ENCODE measurements at regions not wholly inside any gene's neighbourhood (a gene's known extent, or its start where the extent isn't known, plus 50 kb on each side); places are given as distances from the start of the nearest gene placed in this dataset.

DNA sequence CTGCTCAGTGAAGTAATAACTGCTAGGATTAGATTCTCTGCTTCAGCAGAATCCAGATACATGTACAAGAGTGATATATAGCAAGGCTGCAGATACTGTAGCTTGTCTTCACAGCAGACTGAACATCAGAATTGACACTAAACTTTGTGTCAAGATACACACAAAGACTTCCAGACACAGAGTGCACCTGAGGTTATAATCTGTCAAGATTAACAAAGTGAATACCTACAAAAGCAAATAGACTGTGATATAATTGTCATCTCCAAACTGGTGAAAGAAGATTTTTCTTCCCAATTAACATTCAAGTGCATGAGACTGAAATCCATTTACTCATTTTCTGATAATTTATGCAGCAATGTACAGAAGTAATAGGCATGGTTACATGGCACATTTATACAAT lies 2266.5 kb upstream of the WWC1 start:
- Histone ChIP-seq H3K4me1 (ENCODE audit: control insufficient read depth, extremely low read depth, insufficient read depth, low read length) (no peaks in the 10 kb centered on the region), H3K27me3 (ENCODE audit: control insufficient read depth in 2 of 2, insufficient read depth in 2 of 2, low read length in 2 of 2) (no peaks in the 10 kb centered on the region), H2AFZ (ENCODE audit: low read depth, low read length) (no peak overlapping the region), H3K9me1 (replicated peaks; ENCODE audit: control insufficient read depth, extremely low read depth, insufficient read depth, low read length) (no peaks in the 10 kb centered on the region), H3K27ac (ENCODE audit: insufficient read depth, low read depth, low read length) (no peak overlapping the region), H3K4me3 (replicated peaks in 1 of 3; ENCODE audit: insufficient read depth in 1 of 3, low read depth in 1 of 3, low read length in 3 of 3) (no peak overlapping the region), H3K36me3 (ENCODE audit: control insufficient read depth in 2 of 2, extremely low read depth in 1 of 2, insufficient read depth in 2 of 2, low read length in 2 of 2) (no peaks in the 10 kb centered on the region), H3K4me2 (ENCODE audit: insufficient read depth, low read length) (no peak overlapping the region), H4K20me1 (replicated peaks; ENCODE audit: control insufficient read depth, extremely low read depth, insufficient read depth, low read length) (no peaks in the 10 kb centered on the region), H3K9ac (replicated peaks; ENCODE audit: extremely low read depth, insufficient read depth, low read length) (no peak overlapping the region), H3K79me2 (ENCODE audit: control insufficient read depth, insufficient read depth, low read length) (no peaks in the 10 kb centered on the region), H3K9me3 (replicated peaks; ENCODE audit: control insufficient read depth, insufficient read depth, low read length) (peaks cover 1% of the 10 kb centered on the region)
- POLR2A ChIA-PET = no interaction called here
- dilution Hi-C loops (cut with MboI; ENCODE audit: extremely low pct_ligation_motif_present, low sequenced_read_pairs) (no loop called here), intact Hi-C loops (cut with micrococcal nuclease) (no loop called here)
- CTCF ChIA-PET = no interaction called here
- DNase-seq (ENCODE audit: low read depth, low spot score) (no peak), FAIRE-seq (no peak)
- BruUV-seq (replicated peaks) = no TSS peak
- TF ChIP-seq GATA2 (IDR thresholded peaks at IDR 0.05; ENCODE audit: insufficient read depth, insufficient read length, low read depth, low read length) = no peak
- TF ChIP-seq, protein P1, sequence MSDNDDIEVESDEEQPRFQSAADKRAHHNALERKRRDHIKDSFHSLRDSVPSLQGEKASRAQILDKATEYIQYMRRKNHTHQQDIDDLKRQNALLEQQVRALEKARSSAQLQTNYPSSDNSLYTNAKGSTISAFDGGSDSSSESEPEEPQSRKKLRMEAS (IDR thresholded peaks at IDR 0.05; ENCODE audit: insufficient read depth, insufficient read length) = no peak
- no peak for TF ChIP-seq POLR2AphosphoS5 (IDR thresholded peaks at IDR 0.05; ENCODE audit: insufficient read depth, low read depth, low read length)

DNA sequence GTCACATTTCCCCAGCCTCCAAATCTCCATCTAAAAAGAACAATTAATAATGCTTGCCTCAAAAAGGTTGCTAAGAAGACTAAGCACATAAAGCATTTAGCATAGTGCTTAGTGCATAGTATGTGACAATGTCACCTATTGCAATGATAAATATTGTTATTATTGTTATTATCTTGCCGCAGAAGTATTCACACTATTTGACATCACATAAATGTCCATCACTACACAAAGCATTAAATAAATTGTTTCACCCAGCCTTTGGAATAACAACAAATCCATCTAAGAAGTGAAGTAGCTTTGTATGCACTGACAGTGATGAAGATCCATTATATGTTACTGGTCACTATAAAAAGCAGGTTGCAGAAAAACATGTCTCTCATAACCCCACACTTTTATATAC lies 2263.9 kb upstream of the WWC1 start:
- H3K9ac ChIP-seq (replicated peaks; ENCODE audit: extremely low read depth, insufficient read depth, low read length) = no peak overlapping the region
- ChIA-PET POLR2A (no interaction called here), CTCF (no interaction called here)
- H3K9me3 ChIP-seq (replicated peaks; ENCODE audit: control insufficient read depth, insufficient read depth, low read length) = peaks cover 7% of the 10 kb centered on the region
- TF ChIP-seq GATA2 (IDR thresholded peaks at IDR 0.05; ENCODE audit: insufficient read depth, insufficient read length, low read depth, low read length) = no peak
- TF ChIP-seq EZH2 (IDR thresholded peaks at IDR 0.05; ENCODE audit: borderline replicate concordance, low read depth, low read length, severe bottlenecking) = no peak
- no peak for TF ChIP-seq FOS (IDR thresholded peaks at IDR 0.05; ENCODE audit: borderline replicate concordance, insufficient read depth, low read length)
- TF ChIP-seq POLR2AphosphoS5 (IDR thresholded peaks at IDR 0.05; ENCODE audit: insufficient read depth, low read depth, low read length) = no peak
- TF ChIP-seq, protein P1 (IDR thresholded peaks at IDR 0.05; ENCODE audit: insufficient read depth, insufficient read length) = no peak
- TF ChIP-seq MYC (IDR thresholded peaks at IDR 0.05; ENCODE audit: low read depth, low read length) = no peak
- no peak for TF ChIP-seq POLR2A (IDR thresholded peaks at IDR 0.05; ENCODE audit: low read depth, low read length)
- TF ChIP-seq, protein P2, sequence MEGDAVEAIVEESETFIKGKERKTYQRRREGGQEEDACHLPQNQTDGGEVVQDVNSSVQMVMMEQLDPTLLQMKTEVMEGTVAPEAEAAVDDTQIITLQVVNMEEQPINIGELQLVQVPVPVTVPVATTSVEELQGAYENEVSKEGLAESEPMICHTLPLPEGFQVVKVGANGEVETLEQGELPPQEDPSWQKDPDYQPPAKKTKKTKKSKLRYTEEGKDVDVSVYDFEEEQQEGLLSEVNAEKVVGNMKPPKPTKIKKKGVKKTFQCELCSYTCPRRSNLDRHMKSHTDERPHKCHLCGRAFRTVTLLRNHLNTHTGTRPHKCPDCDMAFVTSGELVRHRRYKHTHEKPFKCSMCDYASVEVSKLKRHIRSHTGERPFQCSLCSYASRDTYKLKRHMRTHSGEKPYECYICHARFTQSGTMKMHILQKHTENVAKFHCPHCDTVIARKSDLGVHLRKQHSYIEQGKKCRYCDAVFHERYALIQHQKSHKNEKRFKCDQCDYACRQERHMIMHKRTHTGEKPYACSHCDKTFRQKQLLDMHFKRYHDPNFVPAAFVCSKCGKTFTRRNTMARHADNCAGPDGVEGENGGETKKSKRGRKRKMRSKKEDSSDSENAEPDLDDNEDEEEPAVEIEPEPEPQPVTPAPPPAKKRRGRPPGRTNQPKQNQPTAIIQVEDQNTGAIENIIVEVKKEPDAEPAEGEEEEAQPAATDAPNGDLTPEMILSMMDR (IDR thresholded peaks at IDR 0.05; ENCODE audit: extremely low read depth in 1 of 2, insufficient read depth in 1 of 2, low read depth in 1 of 2, low read length in 2 of 2) = no peak
- no peak for TF ChIP-seq JUN (IDR thresholded peaks at IDR 0.05; ENCODE audit: borderline replicate concordance, insufficient read depth, insufficient read length, low read depth)
- H2AFZ ChIP-seq (ENCODE audit: low read depth, low read length) = no peak overlapping the region
- no peaks in the 10 kb centered on the region for H3K4me1 ChIP-seq (ENCODE audit: control insufficient read depth, extremely low read depth, insufficient read depth, low read length)
- no peaks in the 10 kb centered on the region for H3K79me2 ChIP-seq (ENCODE audit: control insufficient read depth, insufficient read depth, low read length)
- H3K4me2 ChIP-seq (ENCODE audit: insufficient read depth, low read length) = no peak overlapping the region
- dilution Hi-C loops (cut with MboI; ENCODE audit: extremely low pct_ligation_motif_present, low sequenced_read_pairs) (no loop called here), intact Hi-C loops (cut with micrococcal nuclease) (no loop called here)
- no peak overlapping the region for H3K27ac ChIP-seq (ENCODE audit: insufficient read depth, low read depth, low read length)
- no TSS peak for BruUV-seq (replicated peaks)
- H4K20me1 ChIP-seq (replicated peaks; ENCODE audit: control insufficient read depth, extremely low read depth, insufficient read depth, low read length) = no peaks in the 10 kb centered on the region
- no peaks in the 10 kb centered on the region for H3K36me3 ChIP-seq (ENCODE audit: control insufficient read depth in 2 of 2, extremely low read depth in 1 of 2, insufficient read depth in 2 of 2, low read length in 2 of 2)
- no peaks in the 10 kb centered on the region for H3K9me1 ChIP-seq (replicated peaks; ENCODE audit: control insufficient read depth, extremely low read depth, insufficient read depth, low read length)
- H3K4me3 ChIP-seq (replicated peaks in 1 of 3; ENCODE audit: insufficient read depth in 1 of 3, low read depth in 1 of 3, low read length in 3 of 3) = no peak overlapping the region
- H3K27me3 ChIP-seq (ENCODE audit: control insufficient read depth in 2 of 2, insufficient read depth in 2 of 2, low read length in 2 of 2) = no peaks in the 10 kb centered on the region
- DNase-seq (ENCODE audit: low read depth, low spot score) = no peak
- no peak for FAIRE-seq

Data from endothelial cell of umbilical vein (primary cell).